ENCODE measurements at regions not wholly inside any gene's neighbourhood (a gene's known extent, or its start where the extent isn't known, plus 50 kb on each side); places are given as distances from the start of the nearest gene placed in this dataset.
"Not testable (repeated sequence)": the region's sequence is repeated elsewhere in the genome, so short reads cannot be mapped to it uniquely, and the experiment has no call there.

DNA sequence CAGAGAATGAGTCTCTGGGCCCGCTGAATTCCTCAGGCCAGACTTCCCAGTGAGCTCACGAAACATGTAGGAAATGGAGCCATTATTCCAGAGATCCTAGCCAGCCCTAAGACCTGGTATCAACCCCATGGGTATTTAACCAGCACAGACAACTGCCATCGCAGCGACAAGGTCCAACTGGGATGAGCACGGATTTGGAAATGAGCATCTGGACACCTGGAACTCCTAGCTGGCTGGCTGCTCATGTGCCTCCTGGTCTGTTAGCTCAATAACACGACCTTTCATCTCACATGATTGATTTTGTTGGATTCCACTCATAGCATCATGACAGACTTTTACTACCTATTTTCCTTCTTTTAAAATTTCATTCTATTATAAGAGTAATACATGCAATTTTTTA, 51.0 kb downstream of the POU3F3 start:
- no peak for DNase-seq

DNA sequence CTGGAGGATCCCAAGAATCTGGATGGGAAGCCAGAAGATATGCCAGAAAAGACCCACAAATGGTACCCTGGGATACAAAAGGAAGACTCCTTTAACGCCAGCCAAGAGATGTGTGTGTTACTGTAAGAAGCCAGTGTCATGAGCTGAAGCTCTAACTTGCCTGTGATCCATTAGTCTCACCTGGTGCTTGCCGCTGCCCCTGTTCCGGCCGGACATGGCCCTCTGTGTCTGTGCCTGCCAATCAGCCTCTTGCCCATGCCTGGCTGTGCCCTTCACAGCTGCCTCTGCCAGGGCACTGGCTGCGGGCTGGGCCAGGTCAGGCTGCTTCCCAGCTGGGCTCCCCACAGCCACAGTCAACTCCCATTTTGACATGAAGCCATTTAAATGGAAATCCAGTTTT, 55.4 kb downstream of the POU3F3 start:
- DNase-seq, result no peak

DNA sequence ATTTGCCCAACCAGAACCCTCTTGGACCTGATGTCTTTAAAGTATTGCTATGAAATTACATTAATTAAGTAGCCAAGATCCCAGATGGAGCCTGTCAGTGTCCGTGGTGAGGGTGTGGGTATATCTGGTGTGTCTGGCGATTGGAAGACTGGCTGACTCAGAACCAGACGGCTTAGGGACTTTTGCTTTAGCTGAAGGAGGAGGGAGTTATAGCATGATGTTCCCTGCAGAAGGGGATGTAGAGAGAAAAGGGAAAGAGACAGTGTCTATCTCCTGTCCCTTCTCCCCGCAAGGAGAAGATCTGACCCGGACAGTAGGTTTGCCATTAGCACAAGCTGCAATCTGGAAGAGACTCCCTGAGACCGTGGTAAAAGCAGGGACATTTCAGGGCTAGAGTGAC, 60.6 kb downstream of the POU3F3 start:
- no peak for DNase-seq

DNA sequence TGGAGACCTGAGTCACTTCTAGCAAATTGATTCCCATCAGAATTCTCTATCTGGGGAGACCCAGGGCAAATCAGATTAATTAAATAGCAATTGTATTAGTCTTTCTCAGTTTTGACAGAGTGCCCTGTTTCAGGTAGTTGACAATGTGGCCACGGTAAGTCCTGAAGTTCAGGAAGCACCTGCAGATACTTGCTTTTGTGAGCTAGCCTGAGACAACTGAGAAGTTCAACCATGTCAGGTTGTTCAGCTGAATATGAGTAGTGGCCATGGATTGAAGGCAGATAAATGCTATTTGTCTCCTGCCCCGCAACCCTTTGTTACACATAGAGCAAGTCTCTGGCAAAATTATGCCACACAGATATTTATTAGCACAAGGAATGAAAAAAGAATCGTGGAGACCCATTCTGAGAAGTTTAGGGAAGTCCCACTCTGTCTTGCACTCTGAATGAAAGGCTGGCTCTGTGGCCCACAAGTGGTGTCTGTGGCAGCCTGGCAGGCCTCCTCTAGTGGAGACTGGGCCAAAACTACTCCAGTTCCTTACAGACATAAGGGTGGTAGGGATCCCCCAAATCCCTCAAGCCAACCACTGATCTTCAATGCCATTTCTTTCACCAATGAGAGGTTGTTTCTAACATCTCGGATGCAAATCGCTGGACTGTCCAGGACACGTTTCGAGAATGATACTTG, 61.3 kb downstream of the POU3F3 start:
- no peak for DNase-seq

DNA sequence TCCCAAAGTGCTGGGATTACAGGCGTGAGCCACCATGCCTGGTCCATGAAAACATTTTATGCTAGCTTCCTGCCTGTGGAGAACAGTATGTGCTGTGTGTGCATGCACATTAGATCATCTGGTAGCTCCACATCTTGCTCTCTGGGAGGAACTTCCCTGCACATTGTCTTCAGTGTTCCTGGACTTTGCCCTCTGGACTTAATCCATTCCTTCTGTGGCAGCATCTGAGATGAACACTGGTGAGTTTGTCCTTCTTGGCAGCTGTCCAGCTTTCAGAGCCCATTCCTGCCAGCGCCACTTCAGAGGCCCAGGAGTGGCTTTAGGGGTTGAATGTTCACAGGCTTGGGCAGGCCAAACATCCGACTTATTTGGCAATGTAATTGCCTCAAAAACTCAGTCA, 65.2 kb downstream of the POU3F3 start:
- DNase-seq, result peak in 1 of 2 experiments; percentile 11

DNA sequence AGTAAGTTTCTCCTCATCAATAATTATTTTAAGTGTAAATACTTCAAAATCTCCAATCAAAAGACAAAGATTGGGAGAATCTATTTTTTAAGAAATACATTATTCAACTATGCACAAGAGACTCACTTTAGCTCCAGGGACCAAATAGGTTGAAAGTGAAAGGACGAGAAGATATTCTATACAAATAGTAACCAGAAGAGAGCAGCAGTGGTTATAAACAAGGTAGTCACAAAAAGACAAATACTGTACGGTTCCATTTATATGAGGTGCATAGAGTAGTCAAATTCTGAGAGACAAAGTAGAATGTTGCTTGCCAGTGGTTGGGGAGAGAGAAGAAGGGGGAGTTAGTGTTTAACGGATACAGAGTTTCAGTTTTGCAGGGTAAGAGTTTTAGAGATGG, 69.8 kb downstream of the POU3F3 start:
- no peak for DNase-seq

DNA sequence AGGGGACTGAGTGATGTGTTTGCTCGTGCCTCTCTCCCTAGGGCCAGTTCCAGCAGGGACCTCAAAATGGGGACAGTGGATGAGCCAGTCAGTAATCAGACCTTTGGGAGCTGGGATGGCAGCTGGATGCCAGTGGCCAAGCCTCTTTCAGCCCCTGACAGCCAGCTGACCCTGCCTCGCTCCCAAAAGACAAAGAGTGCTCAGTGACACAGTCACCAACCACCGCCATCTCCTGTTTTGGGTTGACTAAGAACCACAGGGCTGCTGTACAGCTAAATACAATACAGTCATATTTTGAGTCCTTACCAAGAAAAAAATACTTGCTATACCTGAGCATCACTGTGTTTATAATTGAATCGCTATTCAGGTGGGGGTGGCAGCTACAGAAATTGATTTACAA, 75.7 kb downstream of the POU3F3 start:
- DNase-seq, result no peak

DNA sequence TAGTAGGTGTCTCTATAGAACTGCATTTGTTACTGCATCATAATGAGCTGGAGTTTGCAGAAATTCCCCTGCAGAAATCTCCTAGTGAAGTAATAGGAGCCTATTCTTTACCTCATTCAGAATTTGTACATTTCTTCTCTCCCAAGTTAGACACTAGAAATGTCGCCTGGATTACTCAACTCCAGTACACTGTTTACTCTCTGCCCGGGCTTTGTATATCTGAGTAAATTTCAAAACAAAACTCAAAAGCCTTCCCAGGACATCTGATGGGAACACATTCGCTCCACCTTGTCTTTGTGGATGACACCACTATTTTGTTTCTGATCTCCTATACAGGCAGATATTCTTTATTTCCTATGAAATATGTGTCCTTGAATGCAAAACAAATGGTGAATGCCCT, 76.8 kb downstream of the POU3F3 start:
- DNase-seq, result no peak

DNA sequence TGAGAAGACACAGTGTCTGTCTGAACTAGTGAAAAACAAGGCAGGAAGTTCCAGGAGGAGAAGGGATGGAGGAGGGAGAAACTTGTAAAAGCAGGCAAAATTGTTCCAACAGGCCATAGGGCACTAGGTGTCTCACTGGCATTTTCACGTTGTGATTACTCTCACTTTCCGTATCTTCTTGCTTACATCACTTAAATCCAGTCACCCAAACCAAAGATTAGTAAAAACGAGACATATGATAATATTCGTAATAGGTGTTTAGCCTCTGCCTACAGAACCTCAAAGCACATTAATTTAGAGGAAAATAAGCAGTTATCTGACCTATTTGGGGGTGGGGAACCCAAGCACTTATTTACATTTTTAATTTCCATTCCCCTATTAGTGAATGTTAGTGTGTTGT, 78.3 kb downstream of the POU3F3 start:
- no peak for DNase-seq

DNA sequence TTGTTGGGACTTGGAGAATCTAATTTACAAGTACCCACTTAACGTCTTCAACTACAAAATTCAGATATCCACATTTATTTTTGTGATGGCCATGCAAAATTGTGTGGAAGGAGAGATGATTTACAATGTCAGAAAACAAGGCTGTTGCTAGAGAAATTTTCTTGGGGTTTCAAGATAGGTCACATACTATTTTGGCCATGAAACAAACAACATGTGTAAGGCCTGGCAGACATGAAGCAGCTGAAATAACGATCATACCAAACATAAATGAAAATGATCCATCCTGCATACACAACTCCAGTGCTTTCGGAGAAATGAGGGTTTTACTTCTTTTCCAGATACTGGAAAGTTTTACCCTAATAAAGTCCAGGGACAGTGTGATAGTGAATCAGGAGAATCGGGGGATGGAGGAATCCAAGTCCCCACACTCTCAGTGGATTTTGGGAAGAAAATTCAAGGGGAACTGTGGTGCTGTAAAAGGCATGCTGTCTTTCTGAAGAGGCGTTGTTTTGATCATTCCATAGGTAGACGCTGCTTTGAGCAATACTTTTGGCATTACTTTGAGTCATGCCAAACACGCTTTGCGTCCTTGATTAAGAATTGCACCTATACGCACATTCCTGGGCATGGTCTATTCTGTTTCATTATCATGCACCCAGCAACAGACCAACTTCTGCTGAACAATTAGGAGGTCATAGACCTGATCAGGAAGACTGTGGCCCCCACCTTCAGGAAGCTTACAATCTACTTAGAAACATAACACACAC, 79.4 kb downstream of the POU3F3 start:
- no peak for DNase-seq

DNA sequence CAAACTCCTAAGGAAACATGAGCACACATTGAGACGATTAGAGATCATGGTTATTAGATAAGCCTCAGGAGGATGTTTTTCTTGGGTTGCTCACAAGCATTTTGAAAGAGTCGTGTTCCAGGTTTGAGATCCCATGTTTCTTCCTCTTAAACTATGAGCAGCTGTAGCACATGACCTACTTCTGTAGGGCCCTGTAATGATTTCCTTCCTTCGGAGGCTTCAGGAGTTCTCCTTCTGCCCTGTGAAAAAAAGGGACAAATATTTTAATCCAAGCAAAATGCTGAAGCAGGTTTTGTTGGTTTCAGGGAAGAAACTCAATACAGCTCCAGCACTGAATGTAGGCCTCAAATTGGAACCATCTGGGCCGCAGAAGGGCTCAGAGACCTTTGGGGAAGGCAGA, 82.6 kb downstream of the POU3F3 start:
- DNase-seq, result no peak

DNA sequence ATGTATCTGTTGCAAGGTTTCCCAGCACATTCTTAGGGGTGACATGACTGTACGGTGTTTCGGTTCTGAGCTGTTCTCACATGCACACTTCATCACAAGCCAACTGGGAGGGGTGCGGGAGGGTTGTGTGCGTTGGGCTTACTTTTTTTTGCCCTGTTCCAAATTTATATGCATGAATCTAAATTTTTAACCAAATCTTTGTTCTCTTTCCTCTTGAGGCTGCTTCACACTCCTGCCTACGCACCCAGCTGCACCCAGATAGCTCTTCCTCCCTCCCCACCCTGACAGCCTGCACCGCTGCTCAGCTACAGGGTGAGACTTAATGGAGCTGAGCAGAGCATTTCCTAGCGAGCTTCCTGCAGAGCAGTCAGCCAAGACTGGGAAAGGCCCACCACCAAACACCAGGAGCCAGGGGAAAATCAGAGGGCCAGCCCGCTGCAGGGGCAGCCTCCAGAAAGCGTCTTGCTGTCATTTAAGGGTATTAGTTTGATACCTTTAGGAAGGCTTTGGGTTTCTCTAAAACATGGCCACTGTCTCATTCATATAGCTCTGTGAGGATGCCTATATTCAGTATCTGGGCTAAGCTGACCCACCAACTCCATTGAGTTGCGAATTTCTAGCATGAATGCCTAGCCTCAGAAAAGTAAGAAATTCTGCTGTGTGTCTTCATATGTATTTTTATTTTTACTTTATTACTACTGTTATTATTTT, 84.5 kb downstream of the POU3F3 start:
- no peak for DNase-seq

DNA sequence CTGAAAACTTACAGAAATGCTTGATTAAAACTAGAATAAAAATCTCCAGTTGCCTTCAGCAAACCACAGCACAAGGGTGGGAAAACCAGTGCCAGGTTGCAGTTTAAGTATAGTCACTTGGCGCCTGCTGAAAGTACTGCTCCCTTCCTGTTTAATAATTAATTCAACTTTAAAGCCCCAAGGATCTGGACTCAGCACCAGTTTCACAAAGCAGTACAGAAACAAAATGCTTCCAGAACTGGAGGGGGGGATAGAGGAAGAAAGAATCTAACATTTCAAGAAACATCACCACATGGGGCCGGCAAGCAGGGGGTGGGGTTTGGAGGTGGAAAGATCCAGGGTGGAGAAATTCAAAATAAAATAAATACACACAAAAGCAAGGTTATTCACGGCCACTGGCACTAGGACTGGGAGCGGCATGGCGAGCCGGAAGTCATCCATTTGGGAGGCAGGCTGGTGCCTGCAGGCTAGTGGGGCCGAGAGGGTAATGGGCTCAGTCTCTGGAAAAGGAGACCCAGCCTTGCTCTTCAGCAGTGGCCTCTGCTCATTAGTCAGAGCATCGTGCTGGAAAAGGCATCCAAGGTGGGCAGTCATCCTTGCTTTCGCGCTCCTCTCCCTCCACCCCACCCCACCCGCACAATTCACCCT, 85.8 kb downstream of the POU3F3 start:
- DNase-seq, result no peak

DNA sequence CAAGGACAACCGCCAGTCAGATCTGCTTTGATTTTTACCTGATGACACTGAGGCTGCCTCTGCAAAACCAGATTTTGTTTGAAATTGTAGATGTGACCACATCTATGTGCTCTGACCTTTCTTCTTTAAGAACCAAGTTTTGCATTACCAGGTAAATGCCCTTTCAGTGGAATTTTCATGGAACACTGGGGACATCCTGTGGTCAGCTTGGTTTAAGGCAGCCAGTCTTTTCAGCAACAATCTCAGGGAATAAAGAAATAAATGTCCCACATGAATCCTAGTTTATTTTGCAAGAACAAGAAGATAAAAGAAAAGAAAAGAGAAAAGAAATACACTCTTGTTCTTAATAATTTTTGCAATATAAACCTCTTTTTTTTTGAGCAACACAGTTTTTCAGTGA, 90.6 kb downstream of the POU3F3 start:
- peak in 1 of 2 experiments; percentile 10 for DNase-seq

DNA sequence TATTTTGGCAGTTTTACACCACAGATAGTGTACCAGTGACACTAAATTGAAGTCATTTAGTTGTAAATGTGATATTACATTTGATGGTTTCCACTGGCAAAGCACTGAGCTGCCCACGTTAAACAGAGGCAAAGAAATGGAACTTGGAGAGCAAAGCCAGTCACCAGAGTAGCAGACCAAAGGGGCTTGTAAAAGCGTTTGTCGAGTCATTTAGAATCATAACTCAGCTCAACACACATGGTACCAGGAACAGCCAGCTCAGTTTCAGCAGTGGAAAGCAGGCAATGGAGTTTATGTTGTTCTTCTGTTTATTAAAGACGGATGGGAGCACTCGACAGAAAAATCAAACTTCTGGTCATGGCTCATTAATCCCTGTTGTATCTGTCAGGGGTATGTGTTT, 91.2 kb downstream of the POU3F3 start:
- no peak for DNase-seq

DNA sequence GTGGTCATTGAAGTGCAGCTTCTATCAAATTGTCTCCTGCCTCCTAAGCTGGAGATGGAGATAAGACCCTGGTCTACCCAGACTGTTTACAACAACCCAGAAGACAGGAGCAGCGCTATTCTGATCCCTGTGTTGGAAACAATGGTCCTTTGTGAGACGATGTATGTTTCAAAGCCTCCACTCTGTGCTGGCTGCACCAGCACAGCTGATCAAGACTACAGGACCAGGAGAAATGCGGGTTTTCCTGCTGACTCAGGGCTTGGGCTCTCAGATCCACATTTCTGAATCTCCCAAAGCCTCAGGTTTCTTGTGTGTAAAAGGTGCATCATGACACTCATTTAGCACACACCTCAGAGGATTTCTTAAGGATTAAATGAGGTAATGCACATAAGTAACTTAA, 92.0 kb downstream of the POU3F3 start:
- DNase-seq, result no peak

DNA sequence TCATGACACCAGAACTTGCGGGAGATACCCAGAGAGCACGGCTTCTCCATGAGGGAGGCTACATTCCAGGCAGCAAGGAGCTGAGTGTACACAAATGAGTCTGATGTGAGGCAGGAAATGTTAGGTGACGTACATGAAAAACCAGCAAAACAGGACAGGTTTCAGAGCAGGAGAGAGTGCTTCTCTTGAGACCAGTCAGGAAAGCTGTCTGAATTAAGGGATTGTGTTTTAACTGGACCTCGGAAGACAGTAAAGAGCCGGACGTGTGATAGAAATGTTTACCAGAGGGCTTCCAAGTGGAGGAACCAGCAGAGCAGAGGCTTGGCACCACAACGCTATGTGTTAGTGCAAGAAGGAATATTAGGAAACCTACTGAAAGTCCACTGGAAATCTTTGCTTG, 90.4 kb upstream of the MRPS9 start:
- DNase-seq, result not testable (repeated sequence)

DNA sequence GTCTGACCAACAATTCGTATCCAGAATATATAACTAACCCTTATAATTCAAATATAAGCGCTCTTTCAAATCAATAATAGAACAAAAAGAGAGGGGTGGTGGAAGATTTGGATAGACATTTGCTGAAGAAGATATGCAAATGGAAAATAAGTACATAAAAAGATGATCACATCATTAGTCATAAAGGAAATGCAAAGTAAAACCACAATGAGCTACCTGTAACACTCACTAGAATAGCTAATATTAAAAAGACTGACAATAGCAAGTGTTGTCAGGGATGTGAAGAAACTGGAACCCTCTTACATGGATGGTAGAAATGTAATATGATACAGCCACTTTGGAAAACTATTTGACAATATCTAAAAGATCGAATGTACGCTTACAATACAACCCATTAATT, 84.9 kb upstream of the MRPS9 start:
- no peak for DNase-seq

DNA sequence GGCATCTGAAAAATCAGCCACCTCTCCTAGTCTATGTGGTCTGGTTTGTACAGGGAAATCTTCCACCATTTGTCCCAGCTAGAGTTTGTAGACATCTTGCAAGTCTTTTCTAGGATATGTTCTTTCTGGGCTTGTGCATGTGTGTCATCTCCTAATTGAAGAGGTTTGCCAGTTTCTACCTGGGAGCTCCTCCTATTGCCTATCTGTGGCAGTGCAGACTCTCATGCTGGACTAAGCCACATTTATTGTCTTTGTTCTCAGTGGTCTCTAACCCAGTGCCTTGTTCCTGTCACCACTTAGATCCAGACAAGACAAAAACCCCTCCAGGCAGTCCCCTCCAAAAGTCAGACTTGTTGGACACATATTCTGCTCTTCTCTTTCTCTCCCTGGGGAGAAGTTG, 72.0 kb upstream of the MRPS9 start:
- no peak for DNase-seq

DNA sequence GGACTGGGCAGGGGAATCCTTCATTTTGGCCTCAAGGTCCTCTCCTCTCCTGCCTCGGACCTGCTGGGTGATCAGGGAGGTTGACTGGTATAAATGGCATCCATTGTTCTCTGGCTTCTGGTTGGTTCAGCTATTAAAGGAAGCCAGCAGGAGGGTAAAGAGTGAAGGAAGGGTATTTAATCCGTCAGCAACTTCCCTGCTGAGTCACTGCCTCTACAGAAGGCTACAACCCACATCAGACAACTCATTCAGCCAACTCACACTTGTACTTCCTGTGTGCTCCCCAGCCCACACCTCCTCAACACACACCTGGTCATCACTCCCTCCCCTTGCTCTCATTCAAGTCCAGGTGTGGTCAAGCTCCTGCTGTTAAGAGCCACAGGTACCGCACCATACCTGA, 68.3 kb upstream of the MRPS9 start:
- DNase-seq, result no peak

DNA sequence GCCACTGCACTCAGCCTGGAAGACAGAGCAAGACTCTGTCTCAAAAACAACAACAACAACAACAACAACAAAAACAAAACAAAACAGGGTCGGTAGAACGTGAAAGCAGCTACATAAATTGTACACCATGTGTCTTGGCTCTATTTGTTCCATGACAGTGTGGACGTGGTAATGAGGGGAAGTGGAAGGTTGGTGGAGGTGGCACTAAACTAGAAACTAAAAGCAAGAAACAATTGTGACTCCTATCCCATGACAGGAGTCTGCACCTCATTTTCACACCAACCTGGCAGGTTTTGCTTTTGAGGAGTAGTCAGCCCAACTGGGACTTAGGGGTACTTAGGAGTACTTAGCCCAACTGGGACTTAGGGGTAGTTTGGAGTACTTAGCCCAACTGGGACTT, 62.5 kb upstream of the MRPS9 start:
- no peak for DNase-seq

DNA sequence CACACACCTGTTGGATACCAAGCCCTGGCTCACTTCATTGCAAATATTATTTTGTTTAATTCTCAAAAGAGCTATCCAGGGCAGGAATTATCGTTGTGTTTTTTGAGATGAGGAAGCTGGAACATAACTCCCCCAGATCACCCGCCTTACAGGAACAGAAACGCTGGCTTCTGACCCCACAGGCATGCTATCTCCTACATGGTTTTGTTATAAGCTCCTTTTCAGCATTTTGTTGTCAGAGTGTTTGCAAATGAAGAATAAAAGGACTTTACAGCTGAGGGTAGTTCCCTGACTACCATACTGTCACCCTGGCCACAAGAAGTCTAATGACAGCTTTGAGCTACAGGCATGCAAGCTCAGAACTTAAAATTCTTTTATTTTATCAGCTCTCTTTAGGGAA, 62.0 kb upstream of the MRPS9 start:
- no peak for DNase-seq

DNA sequence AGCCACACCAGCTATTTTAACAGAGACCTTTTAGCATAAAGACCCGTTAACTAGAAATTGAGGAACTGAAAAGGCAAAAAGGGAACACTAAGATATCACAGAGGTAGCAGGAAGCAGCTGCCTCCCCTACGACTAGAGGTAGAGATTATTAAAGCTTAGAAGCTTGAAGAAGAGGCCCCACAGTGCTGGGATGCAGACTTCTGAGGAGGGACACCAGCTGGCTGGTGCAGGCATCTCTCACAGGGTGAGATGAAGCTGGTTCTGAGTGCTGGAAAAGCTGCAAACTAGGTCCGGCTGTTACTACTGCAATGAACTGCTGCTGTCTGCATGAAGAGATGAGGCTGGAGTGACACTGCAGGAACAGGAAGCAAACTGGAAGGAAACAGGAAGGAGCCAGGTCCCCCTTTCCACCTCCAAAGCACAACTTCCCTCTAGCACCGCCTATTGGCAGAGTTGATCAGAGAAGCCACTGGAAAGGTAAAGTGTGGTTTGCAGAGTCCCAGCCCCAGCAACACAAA, 61.2 kb upstream of the MRPS9 start:
- DNase-seq, result no peak
